IMR-90 (cell line): ENCODE measurements at regions not wholly inside any gene's neighbourhood (a gene's known extent, or its start where the extent isn't known, plus 50 kb on each side); places are given as distances from the start of the nearest gene placed in this dataset.

Source experiments
- ATAC-seq: fragments of 200-7000 bp; cut with Tn5 transposase; 2 replicates; pipeline ENCODE4 v1.9.1; 2020; ENCODE audit warnings: low read depth, mild to moderate bottlenecking, moderate library complexity
- BruUV-seq: library from RNA; stranded (reverse); fragments of 400-500 nt; replicated peaks from 2 replicates; lab custom pipeline; 2021; lab: Mats Ljungman, UMichigan
- CTCF ChIA-PET: fragments of 300-600 bp; formaldehyde crosslinking; extraction: SDS; loops from one replicate; lab custom pipeline; 2021; ENCODE audit warnings: antibody characterized with exemption; lab: Yijun Ruan, JAX
- POLR2A ChIA-PET: fragments of 300-600 bp; sonication (Branson Sonifier 250); formaldehyde crosslinking; loops from one replicate; lab custom pipeline; 2022; ENCODE audit warnings: antibody characterized with exemption; ENCODE audit not compliant: unreplicated experiment; lab: Charles Lee
- DNase-seq: peaks from one replicate; pipeline ENCODE4 v3.0.0; 2013
- H2AFZ ChIP-seq: replicated peaks from 2 replicates; pipeline ENCODE3; 2013; ENCODE audit warnings: low read length, mild to moderate bottlenecking; ENCODE audit not compliant: poor library complexity
- H2AK5ac ChIP-seq: 2 replicates; pipeline ENCODE4 v1.6.1; 2013; ENCODE audit warnings: low read depth, low read length, inconsistent platforms
- H2AK9ac ChIP-seq: replicated peaks from 2 replicates; pipeline ENCODE3; 2013; ENCODE audit warnings: mild to moderate bottlenecking, low read depth, low read length, moderate library complexity; ENCODE audit not compliant: poor library complexity
- H2BK120ac ChIP-seq: 2 replicates; pipeline ENCODE4 v1.6.1; 2013; ENCODE audit warnings: low read depth, low read length, inconsistent platforms
- H2BK15ac ChIP-seq: 3 replicates; pipeline ENCODE4 v1.6.1; 2013; ENCODE audit warnings: low read depth, low read length, inconsistent platforms
- H2BK20ac ChIP-seq: 2 replicates; pipeline ENCODE4 v1.6.1; 2013; ENCODE audit warnings: low read depth, mild to moderate bottlenecking, inconsistent platforms, low read length, moderate library complexity
- H2BK5ac ChIP-seq: 2 replicates; pipeline ENCODE4 v1.6.1; 2013; ENCODE audit warnings: mild to moderate bottlenecking, low read depth, low read length, inconsistent platforms; ENCODE audit not compliant: poor library complexity, severe bottlenecking
- H3K14ac ChIP-seq: replicated peaks from 2 replicates; pipeline ENCODE4 v1.6.1; 2013; ENCODE audit warnings: low read depth, low read length, inconsistent platforms
- H3K18ac ChIP-seq: 2 replicates; pipeline ENCODE4 v1.6.1; 2013; ENCODE audit warnings: low read depth, low read length, control low read depth
- H3K23ac ChIP-seq: 2 replicates; pipeline ENCODE4 v1.6.1; 2013; ENCODE audit warnings: low read depth, low read length, inconsistent platforms
- H3K27ac ChIP-seq: 2 replicates; pipeline ENCODE4 v1.5.1; 2013; ENCODE audit warnings: mild to moderate bottlenecking, control low read depth, low read length; ENCODE audit not compliant: insufficient read depth
- H3K27me3 ChIP-seq: 2 replicates; pipeline ENCODE4 v1.6.1; 2013; ENCODE audit warnings: low read length; ENCODE audit not compliant: control insufficient read depth, insufficient read depth
- H3K36me3 ChIP-seq: 2 replicates; pipeline ENCODE4 v1.6.1; 2013; ENCODE audit warnings: low read length, mixed read lengths; ENCODE audit not compliant: control insufficient read depth, insufficient read depth
- H3K4ac ChIP-seq: 2 replicates; pipeline ENCODE4 v1.6.1; 2013; ENCODE audit warnings: low read depth, low read length, inconsistent platforms
- H3K4me1 ChIP-seq: 2 replicates; pipeline ENCODE4 v1.6.1; 2013; ENCODE audit warnings: low read length, mixed read lengths; ENCODE audit not compliant: control insufficient read depth, insufficient read depth
- H3K4me2 ChIP-seq: 2 replicates; pipeline ENCODE4 v1.6.1; 2013; ENCODE audit warnings: low read depth, mild to moderate bottlenecking, control low read depth, low read length, moderate library complexity
- H3K4me3 ChIP-seq: 2 replicates; pipeline ENCODE4 v1.5.1; 2013; ENCODE audit warnings: low read depth, mild to moderate bottlenecking, control low read depth, low read length, moderate library complexity; ENCODE audit not compliant: insufficient read depth
- H3K56ac ChIP-seq: 2 replicates; pipeline ENCODE4 v1.6.1; 2013; ENCODE audit warnings: low read length, inconsistent platforms; ENCODE audit not compliant: insufficient read depth; ENCODE audit errors: extremely low read depth
- H3K79me1 ChIP-seq, 2 experiments: 2 replicates each; pipeline ENCODE4 v1.6.1; 2013; ENCODE audit warnings: low read length in 2 of 2, inconsistent platforms in 1 of 2, low read depth in 1 of 2
- H3K9ac ChIP-seq: 2 replicates; pipeline ENCODE4 v1.6.1; 2013; ENCODE audit warnings: low read depth, low read length, control low read depth
- H3K9me1 ChIP-seq: 2 replicates; pipeline ENCODE4 v1.6.1; 2013; ENCODE audit warnings: low read length, inconsistent platforms; ENCODE audit not compliant: insufficient read depth
- H3K9me3 ChIP-seq: 2 replicates; pipeline ENCODE4 v1.6.1; 2013; ENCODE audit warnings: low read length; ENCODE audit not compliant: control insufficient read depth, insufficient read depth
- H4K20me1 ChIP-seq: 2 replicates; pipeline ENCODE4 v1.6.1; 2013; ENCODE audit warnings: low read length, inconsistent platforms; ENCODE audit not compliant: insufficient read depth
- H4K5ac ChIP-seq: 2 replicates; pipeline ENCODE4 v1.6.1; 2013; ENCODE audit warnings: mild to moderate bottlenecking, low read depth, low read length, control low read depth
- H4K8ac ChIP-seq, 2 experiments: 2 replicates each; pipeline ENCODE4 v1.6.1; 2013; ENCODE audit warnings: low read depth in 2 of 2, low read length in 2 of 2, control low read depth in 1 of 2, inconsistent platforms in 1 of 2
- H4K91ac ChIP-seq: 2 replicates; pipeline ENCODE4 v1.6.1; 2013; ENCODE audit warnings: low read depth, low read length, inconsistent platforms; ENCODE audit not compliant: insufficient read depth
- BHLHE40 ChIP-seq: fragments of 150-350 bp; IDR thresholded peaks from 2 replicates; pipeline ENCODE4 v1.6.1; 2016; ENCODE audit warnings: mild to moderate bottlenecking, low read depth, low read length
- CHD1 ChIP-seq: IDR thresholded peaks from 2 replicates; pipeline ENCODE4 v1.6.1; 2012; ENCODE audit warnings: low read depth, low read length, improper control_type of control experiment
- FOS ChIP-seq: fragments of 150-350 bp; IDR thresholded peaks from 2 replicates; pipeline ENCODE4 v1.6.1; 2016; ENCODE audit warnings: low read depth, low read length
- MAFK ChIP-seq: IDR thresholded peaks from 2 replicates; pipeline ENCODE4 v1.6.1; 2012; ENCODE audit warnings: low read depth, low read length, improper control_type of control experiment
- MXI1 ChIP-seq: IDR thresholded peaks from 2 replicates; pipeline ENCODE4 v1.6.1; 2012; ENCODE audit warnings: low read depth, mild to moderate bottlenecking, low read length, moderate library complexity, borderline replicate concordance
- RFX5 ChIP-seq: IDR thresholded peaks from 2 replicates; pipeline ENCODE4 v1.8.0; 2012; ENCODE audit warnings: low read depth, mild to moderate bottlenecking, low read length, moderate library complexity
- WGBS, 2 experiments: methylation state at CpG; one replicate each; pipeline versions ENCODE4 v1.1.5 to v1.1.7; 2013; ENCODE audit warnings: missing lambda C conversion rate in 2 of 2; ENCODE audit not compliant: insufficient read length in 1 of 2; ENCODE audit errors: extremely low coverage in 2 of 2; 5-methylcytosine and 5-hydroxymethylcytosine counted together
- dilution Hi-C: fragments of 300-500 bp; cut with HindIII; formaldehyde crosslinking; loops from one replicate; pipeline ENCODE4 v1.14.3; 2018; ENCODE audit warnings: low sequenced_read_pairs; ENCODE audit not compliant: unreplicated experiment
- in situ Hi-C: fragments of 300-500 bp; cut with MboI; formaldehyde crosslinking; loops from 3 replicates; pipeline ENCODE4 v1.14.3; 2019; ENCODE audit warnings: low sequenced_read_pairs, inconsistent platforms, mixed read lengths
- intact Hi-C: fragments of 100-400 bp; cut with micrococcal nuclease; formaldehyde crosslinking; loops from 2 replicates; pipeline ENCODE4 v1.10.0; 2022
- TF ChIP-seq, protein P1 (sequence below): conservative IDR thresholded peaks from 2 replicates; pipeline ENCODE4 v1.5.1; 2012; ENCODE audit warnings: mild to moderate bottlenecking, low read depth, low read length, improper control_type of control experiment

DNA sequence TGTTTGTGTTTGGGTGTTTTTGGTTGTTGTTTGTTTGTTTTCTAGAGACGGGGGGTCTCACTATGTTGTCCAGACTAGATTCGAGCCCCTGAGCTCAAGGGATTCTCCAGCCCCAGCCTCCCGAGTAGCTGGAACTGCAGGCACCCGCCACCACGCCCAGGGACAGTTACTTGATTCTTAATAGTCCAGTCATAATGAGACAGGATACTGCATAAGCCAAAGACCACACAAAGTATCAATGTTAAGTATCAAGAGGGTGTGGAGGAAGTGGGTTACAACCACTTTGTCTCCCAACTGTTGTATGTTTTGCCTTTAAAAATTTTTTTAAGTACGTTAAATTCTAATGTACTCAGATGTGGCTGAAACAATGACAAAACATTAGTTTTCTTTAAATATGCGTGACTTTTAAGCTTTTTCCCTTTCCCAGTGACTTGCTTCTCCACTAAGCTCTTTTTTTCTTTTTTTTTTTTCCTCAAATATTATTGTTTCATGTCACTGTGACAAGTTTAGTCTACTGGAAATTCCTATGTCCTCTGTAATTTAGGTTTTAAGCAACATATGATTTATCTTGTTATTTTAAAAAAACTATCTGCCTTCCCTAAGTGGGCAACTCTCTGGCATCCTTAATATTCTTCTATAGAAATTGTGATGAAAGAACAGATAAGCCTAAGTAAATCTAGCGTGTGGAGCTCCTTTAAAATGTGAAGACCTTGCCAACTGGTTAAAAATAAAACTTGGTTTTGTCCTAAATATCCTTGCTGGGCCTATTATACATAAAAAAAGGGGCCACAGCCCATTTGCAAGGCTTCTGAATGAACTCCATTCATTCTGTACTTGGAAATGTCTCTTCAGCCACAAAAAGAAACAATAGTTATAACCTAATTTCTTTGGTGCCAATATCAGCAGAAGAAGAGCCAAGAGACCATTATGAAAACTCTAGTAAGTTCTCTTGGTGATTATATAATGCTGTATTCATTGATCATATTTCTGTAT is 56.2 kb upstream of the DPH5 start:
- BruUV-seq = no TSS peak
- Histone ChIP-seq H3K4me1 (no peaks in the 10 kb centered on the region), H2BK120ac (no peak overlapping the region), H3K4me3 (no peak overlapping the region), H3K9ac (no peak overlapping the region), H3K27me3 (no peaks in the 10 kb centered on the region), H3K56ac (no peak overlapping the region), H3K14ac (no peak overlapping the region), H3K18ac (no peak overlapping the region), H2BK20ac (no peak overlapping the region), H2AFZ (no peak overlapping the region), H3K4ac (no peak overlapping the region), H2AK5ac (no peak overlapping the region), H3K9me3 (no peaks in the 10 kb centered on the region), H4K91ac (no peak overlapping the region), H3K36me3 (peaks cover 3% of the 10 kb centered on the region; the same call in 1 of the 2 replicates), H4K5ac (no peak overlapping the region), H2BK15ac (no peak overlapping the region), H2BK5ac (no peak overlapping the region), H4K20me1 (no peaks in the 10 kb centered on the region), H3K9me1 (peaks cover 2% of the 10 kb centered on the region; the same call in 1 of the 2 replicates), H3K23ac (no peak overlapping the region), H4K8ac (no peak overlapping the region), H2AK9ac (no peak overlapping the region), H3K27ac (no peak overlapping the region), H3K4me2 (no peak overlapping the region), H3K79me1 (no peaks in the 10 kb centered on the region)
- in situ Hi-C loops (no loop called here), intact Hi-C loops (loop anchor here (5.0 kb wide), 1 partner anchor 156 kb away; the partner anchor contains the start of gene S1PR1), dilution Hi-C loops (no loop called here)
- POLR2A ChIA-PET = no interaction called here
- CTCF ChIA-PET = interaction anchor here (0.8 kb wide), 1 partner anchor 207 kb away, joined by 3 read pairs; no protein-coding TSS in a partner anchor
- DNase-seq = no peak
- WGBS, 2 experiments = no CpG with 5 or more reads among the region's 8 CpGs
- ATAC-seq = no peak
- no peak for TF ChIP-seq CHD1
- no peak for TF ChIP-seq FOS
- TF ChIP-seq RFX5 = no peak
- TF ChIP-seq MXI1 = no peak
- no peak for TF ChIP-seq BHLHE40
- TF ChIP-seq, protein P1, sequence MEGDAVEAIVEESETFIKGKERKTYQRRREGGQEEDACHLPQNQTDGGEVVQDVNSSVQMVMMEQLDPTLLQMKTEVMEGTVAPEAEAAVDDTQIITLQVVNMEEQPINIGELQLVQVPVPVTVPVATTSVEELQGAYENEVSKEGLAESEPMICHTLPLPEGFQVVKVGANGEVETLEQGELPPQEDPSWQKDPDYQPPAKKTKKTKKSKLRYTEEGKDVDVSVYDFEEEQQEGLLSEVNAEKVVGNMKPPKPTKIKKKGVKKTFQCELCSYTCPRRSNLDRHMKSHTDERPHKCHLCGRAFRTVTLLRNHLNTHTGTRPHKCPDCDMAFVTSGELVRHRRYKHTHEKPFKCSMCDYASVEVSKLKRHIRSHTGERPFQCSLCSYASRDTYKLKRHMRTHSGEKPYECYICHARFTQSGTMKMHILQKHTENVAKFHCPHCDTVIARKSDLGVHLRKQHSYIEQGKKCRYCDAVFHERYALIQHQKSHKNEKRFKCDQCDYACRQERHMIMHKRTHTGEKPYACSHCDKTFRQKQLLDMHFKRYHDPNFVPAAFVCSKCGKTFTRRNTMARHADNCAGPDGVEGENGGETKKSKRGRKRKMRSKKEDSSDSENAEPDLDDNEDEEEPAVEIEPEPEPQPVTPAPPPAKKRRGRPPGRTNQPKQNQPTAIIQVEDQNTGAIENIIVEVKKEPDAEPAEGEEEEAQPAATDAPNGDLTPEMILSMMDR = no peak
- TF ChIP-seq MAFK = no peak
